NCI-H82 treated with DMSO at 0.1 percent for 48 hours (cell line): ENCODE measurements at regions not wholly inside any gene's neighbourhood (a gene's known extent, or its start where the extent isn't known, plus 50 kb on each side); places are given as distances from the start of the nearest gene placed in this dataset.

Source experiments
- DNase-seq: peaks from one replicate; lab custom pipeline; 2025; ENCODE audit not compliant: unreplicated experiment; lab: John Stamatoyannopoulos, UW

DNA sequence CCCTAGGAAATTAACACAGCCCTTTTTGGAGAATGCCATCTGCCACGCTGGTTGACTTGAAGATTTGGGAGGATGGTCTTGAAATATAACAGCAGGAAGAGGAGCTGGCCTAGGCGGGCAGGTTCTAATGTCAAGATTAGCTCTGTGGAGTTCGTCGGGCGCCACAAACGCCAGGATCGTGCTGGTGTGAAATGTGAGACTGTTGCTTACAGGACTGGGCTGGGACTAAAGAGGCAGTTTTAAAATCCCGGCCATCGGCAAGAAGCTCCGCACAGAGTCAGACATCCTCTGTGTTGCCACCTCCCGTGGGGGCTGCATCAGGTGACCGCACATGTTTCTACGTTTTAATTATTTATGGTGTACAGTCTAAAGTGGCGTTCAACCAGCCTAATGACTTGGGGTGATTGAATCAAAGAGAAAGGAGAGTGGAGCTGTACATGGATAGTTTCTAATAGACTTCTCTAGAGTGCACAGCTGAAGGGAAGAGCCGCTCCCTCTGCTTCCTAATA is 99.4 kb upstream of the BCL11A start:
- no peak for DNase-seq

GRCh38 chr2:60657673-60658072 is 98.4 kb upstream of the PAPOLG start:
- DNase-seq, result no peak

- DNase-seq, result no peak
Measured at GRCh38 chr2:60659026-60659425, 97.0 kb upstream of the PAPOLG start.

DNA sequence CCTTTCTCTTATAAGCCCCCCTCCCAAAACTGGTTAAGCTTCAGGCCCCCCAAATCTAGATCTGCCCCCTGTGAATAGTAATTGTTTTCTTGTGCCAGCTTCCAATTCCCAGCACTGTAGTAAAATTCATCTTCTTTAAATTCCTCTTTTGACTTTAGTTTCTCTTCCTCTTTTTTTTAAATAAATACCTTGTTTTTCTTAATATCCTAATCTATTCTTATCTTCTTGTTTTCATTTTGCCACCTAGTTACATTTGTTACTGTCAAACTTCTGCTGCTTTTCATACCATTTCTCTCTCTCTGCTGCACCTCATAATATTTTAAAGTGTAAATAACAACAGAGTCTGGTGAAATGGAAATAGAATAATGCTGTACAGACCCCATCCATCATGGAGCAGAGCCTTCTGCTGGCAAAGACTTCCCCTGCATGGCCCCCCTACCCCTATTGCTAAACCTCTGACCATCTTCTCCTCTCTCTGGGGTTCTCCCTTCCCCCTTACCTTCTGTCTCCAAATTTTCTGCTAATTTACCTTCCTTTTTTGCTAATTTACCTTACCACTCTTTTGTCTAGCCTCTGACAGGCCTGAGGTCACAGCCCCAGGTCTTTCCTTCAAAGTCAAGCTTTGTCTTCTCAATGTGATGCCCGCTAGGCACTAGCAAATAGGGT is 94.9 kb upstream of the PAPOLG start:
- DNase-seq, result no peak

DNA sequence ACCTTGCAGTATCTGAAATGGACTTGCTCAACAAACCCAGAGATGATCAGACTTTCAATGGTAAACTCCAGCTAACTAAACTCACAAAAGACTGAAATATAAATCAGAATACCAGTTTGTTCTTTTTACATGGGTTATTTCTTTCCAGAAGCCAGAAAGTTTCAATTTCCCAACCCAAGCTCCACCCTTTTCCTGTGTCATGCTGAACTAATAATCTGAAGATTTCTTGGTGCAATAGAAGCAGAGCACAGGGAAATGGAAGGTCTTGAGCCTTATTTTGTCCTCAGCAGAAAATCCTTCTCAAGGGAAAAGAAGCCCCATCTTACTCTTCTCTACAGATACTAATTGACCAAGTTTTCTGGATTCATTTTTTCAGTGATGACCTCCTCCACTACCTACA is 93.3 kb upstream of the PAPOLG start:
- no peak for DNase-seq

- DNase-seq, result no peak
Measured at GRCh38 chr2:60671966-60672365, 84.1 kb upstream of the PAPOLG start.

GRCh38 chr2:60674524-60675165 is 81.4 kb upstream of the PAPOLG start:
- DNase-seq, result peak; percentile 51

- DNase-seq, result no peak
Measured at GRCh38 chr2:60675301-60675700, 80.8 kb upstream of the PAPOLG start.

DNA sequence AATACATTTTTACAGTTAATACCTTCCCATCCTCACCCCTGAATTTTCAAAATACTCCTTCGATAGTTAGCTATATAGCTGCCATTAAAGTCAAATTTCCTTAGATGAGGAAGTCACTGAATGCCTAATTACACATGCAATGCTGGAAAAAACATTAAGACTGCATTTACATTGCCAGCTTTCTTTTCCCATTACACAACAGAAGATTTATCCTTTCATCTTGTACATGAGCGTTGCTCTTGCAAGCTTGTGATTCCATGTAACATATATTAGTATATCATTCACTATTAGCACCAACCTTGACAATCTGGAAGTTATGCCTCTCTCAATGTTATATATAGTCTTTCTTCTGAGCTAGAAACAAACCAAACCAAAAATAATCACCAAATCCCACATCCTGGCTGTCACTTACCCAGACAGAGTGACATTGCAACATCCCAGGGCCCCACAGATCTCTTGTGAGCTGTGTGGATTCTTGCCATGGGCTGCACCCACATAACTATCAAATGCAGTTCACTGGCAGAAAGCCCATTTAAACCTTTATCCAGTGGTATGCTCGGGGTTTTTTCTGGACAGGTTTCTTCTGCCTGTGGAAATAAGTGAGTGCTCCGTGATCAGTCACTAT is 79.2 kb upstream of the PAPOLG start:
- no peak for DNase-seq

GRCh38 chr2:60677356-60677755 is 78.7 kb upstream of the PAPOLG start:
- DNase-seq, result no peak

- DNase-seq, result no peak
Measured at GRCh38 chr2:60678551-60678950, 77.5 kb upstream of the PAPOLG start.

GRCh38 chr2:60679036-60679780 is 76.9 kb upstream of the PAPOLG start:
- DNase-seq, result no peak

- DNase-seq, result no peak
Measured at GRCh38 chr2:60693551-60693950, 62.5 kb upstream of the PAPOLG start.

GRCh38 chr2:60695793-60696192 is 60.3 kb upstream of the PAPOLG start:
- DNase-seq, result no peak

- DNase-seq, result no peak
Measured at GRCh38 chr2:60699617-60700016, 56.5 kb upstream of the PAPOLG start.

DNA sequence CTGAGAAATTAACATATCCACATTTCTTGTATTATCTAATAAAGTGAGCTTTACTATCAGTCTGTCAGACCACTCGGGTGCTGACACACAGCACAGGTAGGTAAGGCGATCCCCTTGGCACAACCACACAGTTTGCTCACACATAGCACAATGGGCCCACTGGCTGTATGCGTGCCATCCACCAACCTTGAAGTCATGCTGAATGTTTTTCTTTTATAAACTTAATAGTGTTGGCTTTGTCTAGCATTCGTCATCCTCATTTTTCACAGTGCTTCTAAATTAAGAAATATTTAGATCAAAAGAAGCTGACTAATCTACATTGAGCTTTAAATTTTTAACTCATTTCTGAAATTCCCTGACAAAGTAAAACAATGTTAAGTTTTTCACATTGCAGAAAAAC is 50.0 kb upstream of the PAPOLG start:
- DNase-seq, result no peak
